OCI-LY3 (cell line): ENCODE measurements at regions not wholly inside any gene's neighbourhood (a gene's known extent, or its start where the extent isn't known, plus 50 kb on each side); places are given as distances from the start of the nearest gene placed in this dataset.

Source experiments
- H2AFZ ChIP-seq: fragments of 200-600, 300-600 bp; shearing (Covaris generic); 2 replicates; pipeline ENCODE4 v1.6.0; 2014; ENCODE audit warnings: antibody characterized with exemption, low read depth, low read length
- H3K27ac ChIP-seq: fragments of 200-600, 300-600 bp; sonication (generic); 2 replicates; pipeline ENCODE4 v1.5.1; 2014; ENCODE audit warnings: mild to moderate bottlenecking, low read length, moderate library complexity, mixed read lengths
- H3K27me3 ChIP-seq: fragments of 200-600, 300-600 bp; sonication (generic); 2 replicates; pipeline ENCODE4 v1.6.1; 2014; ENCODE audit warnings: low read depth, low read length, mixed read lengths
- H3K36me3 ChIP-seq: fragments of 200-600, 300-600 bp; sonication (generic); replicated peaks from 2 replicates; pipeline ENCODE3; 2014; ENCODE audit warnings: low read depth, low read length, mixed read lengths
- H3K4me1 ChIP-seq: fragments of 300-600, 200-600 bp; sonication (generic); 2 replicates; pipeline ENCODE4 v1.6.1; 2014; ENCODE audit warnings: low read length, mixed read lengths
- H3K4me2 ChIP-seq: fragments of 200-600, 300-600 bp; sonication (generic); 2 replicates; pipeline ENCODE4 v1.6.1; 2014; ENCODE audit warnings: low read length, mixed read lengths
- H3K4me3 ChIP-seq: fragments of 300-600, 200-600 bp; sonication (generic); 2 replicates; pipeline ENCODE4 v1.5.1; 2014; ENCODE audit warnings: antibody characterized with exemption, mild to moderate bottlenecking, low read length, moderate library complexity
- H3K79me2 ChIP-seq: fragments of 300-600, 200-600 bp; shearing (Covaris generic); 2 replicates; pipeline ENCODE4 v1.6.1; 2014; ENCODE audit warnings: mild to moderate bottlenecking, low read length, mixed read lengths
- H3K9ac ChIP-seq: fragments of 300-600, 200-600 bp; shearing (Covaris generic); 2 replicates; pipeline ENCODE4 v1.6.0; 2014; ENCODE audit warnings: mild to moderate bottlenecking, low read length, moderate library complexity
- H3K9me3 ChIP-seq: fragments of 200-600, 300-600 bp; shearing (Covaris generic); 2 replicates; pipeline ENCODE4 v1.6.1; 2014; ENCODE audit warnings: low read length, mixed read lengths; ENCODE audit not compliant: insufficient read depth
- H4K20me1 ChIP-seq: fragments of 200-600, 300-600 bp; sonication (generic); 2 replicates; pipeline ENCODE4 v1.6.1; 2016; ENCODE audit warnings: low read length, mixed read lengths; ENCODE audit not compliant: insufficient read depth
- EZH2phosphoT487 ChIP-seq: fragments of 200-600 bp; shearing (Covaris generic); IDR thresholded peaks from 2 replicates; pipeline ENCODE4 v1.6.1; 2018; ENCODE audit warnings: antibody characterized with exemption, mixed run types, low read depth
- TF ChIP-seq, protein P1 (sequence below): fragments of 200-600, 300-600 bp; sonication (generic); IDR thresholded peaks from 2 replicates; pipeline ENCODE4 v1.5.1; 2014; ENCODE audit warnings: antibody characterized with exemption, low read length, low read depth

DNA sequence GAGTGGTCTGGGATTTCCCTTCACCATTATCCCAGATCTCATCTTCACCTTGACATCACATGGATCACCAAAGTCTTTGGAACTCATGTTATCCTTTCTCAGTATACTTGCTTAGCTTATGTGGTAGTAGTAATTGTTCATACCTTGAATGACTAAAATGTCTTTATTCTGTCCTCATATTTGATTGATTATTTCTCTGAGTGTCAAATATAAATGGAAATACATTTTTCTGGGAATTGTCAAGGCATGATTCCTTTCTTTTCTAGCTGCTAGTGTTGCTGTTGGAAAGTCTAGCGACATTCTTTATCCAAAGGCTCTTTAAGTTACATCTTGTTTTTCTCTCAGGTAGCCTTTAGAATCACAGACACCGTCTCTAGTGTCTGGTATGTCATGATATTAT lies 334.4 kb downstream of the CMPK2 start:
- H3K4me1 ChIP-seq, result no peaks in the 10 kb centered on the region
- H3K36me3 ChIP-seq, result no peaks in the 10 kb centered on the region
- no peak overlapping the region for H3K4me3 ChIP-seq
- no peaks in the 10 kb centered on the region for H4K20me1 ChIP-seq
- no peak overlapping the region for H2AFZ ChIP-seq
- H3K4me2 ChIP-seq, result no peak overlapping the region
- H3K27me3 ChIP-seq, result no peaks in the 10 kb centered on the region
- no peak overlapping the region for H3K9ac ChIP-seq
- H3K27ac ChIP-seq, result no peak overlapping the region
- TF ChIP-seq, protein P1, sequence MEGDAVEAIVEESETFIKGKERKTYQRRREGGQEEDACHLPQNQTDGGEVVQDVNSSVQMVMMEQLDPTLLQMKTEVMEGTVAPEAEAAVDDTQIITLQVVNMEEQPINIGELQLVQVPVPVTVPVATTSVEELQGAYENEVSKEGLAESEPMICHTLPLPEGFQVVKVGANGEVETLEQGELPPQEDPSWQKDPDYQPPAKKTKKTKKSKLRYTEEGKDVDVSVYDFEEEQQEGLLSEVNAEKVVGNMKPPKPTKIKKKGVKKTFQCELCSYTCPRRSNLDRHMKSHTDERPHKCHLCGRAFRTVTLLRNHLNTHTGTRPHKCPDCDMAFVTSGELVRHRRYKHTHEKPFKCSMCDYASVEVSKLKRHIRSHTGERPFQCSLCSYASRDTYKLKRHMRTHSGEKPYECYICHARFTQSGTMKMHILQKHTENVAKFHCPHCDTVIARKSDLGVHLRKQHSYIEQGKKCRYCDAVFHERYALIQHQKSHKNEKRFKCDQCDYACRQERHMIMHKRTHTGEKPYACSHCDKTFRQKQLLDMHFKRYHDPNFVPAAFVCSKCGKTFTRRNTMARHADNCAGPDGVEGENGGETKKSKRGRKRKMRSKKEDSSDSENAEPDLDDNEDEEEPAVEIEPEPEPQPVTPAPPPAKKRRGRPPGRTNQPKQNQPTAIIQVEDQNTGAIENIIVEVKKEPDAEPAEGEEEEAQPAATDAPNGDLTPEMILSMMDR, result no peak
- TF ChIP-seq EZH2phosphoT487, result no peak
- H3K79me2 ChIP-seq, result no peaks in the 10 kb centered on the region
- H3K9me3 ChIP-seq, result no peaks in the 10 kb centered on the region

DNA sequence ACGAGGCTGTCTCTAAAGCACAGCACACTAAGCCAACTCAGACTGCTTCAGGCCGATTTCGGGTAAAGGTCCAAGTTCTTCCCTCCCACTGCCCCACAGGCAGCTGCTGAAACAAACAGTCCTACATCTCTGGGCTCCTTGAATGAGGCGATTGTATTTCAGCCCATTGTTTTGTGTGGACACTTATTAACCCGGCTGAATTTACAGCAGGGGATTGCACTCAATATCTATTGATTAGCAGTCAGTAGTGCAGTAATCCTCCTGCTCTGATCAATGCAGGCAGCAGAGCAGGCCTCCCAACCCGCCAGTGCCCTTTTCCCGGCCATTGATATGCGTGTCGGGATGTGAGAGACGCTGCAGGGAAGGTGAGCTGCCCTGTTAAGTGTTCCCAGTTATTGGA lies 330.1 kb downstream of the CMPK2 start:
- Histone ChIP-seq H3K4me1 (no peaks in the 10 kb centered on the region), H3K27me3 (no peaks in the 10 kb centered on the region), H3K27ac (no peak overlapping the region), H4K20me1 (no peaks in the 10 kb centered on the region), H3K79me2 (no peaks in the 10 kb centered on the region), H2AFZ (no peak overlapping the region), H3K9ac (no peak overlapping the region), H3K4me2 (no peak overlapping the region), H3K9me3 (no peaks in the 10 kb centered on the region), H3K36me3 (no peaks in the 10 kb centered on the region), H3K4me3 (no peak overlapping the region)
- TF ChIP-seq EZH2phosphoT487, result no peak
- TF ChIP-seq, protein P1, result no peak

DNA sequence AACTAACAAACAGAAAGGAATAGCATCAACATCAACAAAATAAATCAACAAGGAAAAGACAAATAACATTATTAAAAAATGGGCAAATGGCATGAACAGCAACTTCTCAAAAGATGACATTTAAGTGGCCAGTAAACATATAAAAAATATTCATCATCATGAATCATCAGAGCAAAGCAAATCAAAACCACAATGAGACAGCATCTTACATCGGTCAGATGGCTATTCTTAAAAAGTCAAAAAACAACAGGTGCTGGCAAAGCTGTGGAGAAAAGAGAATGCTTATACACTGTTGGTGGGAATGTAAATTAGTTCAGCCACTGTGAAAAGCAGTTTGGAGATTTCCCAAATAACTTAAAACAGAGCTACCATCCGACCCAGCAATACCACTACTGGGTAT lies 327.1 kb downstream of the CMPK2 start:
- Histone ChIP-seq H4K20me1 (no peaks in the 10 kb centered on the region), H3K36me3 (no peaks in the 10 kb centered on the region), H3K9ac (no peak overlapping the region), H3K27me3 (no peaks in the 10 kb centered on the region), H3K27ac (no peak overlapping the region), H3K4me1 (no peaks in the 10 kb centered on the region), H3K4me3 (no peak overlapping the region), H3K9me3 (no peaks in the 10 kb centered on the region), H3K79me2 (no peaks in the 10 kb centered on the region), H2AFZ (no peak overlapping the region), H3K4me2 (no peak overlapping the region)
- no peak for TF ChIP-seq EZH2phosphoT487
- TF ChIP-seq, protein P1, result no peak

DNA sequence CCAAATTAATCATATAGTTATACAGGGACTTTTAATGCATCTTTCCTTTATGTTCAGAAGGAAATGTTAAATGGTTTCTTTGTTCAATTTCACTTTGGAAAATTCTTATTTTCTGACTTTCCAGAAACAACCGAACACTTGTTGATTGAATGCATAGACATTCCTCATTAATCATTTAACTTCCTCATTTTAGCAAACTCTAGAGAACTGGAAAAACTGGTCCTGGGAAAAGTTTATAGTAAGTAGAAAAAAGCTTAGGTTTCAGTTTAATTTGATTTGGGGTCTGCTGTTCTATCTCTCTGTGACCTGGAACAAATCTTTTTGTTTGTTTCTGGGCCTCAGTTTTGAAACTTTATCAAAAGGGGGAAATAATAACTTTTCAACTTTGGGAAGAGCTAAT lies 320.4 kb downstream of the CMPK2 start:
- Histone ChIP-seq H3K79me2 (no peaks in the 10 kb centered on the region), H3K4me1 (no peaks in the 10 kb centered on the region), H4K20me1 (no peaks in the 10 kb centered on the region), H3K27me3 (no peaks in the 10 kb centered on the region), H3K36me3 (no peaks in the 10 kb centered on the region), H3K27ac (no peak overlapping the region), H3K9me3 (no peaks in the 10 kb centered on the region), H2AFZ (no peak overlapping the region), H3K4me3 (no peak overlapping the region), H3K4me2 (no peak overlapping the region), H3K9ac (no peak overlapping the region)
- TF ChIP-seq EZH2phosphoT487, result no peak
- TF ChIP-seq, protein P1, result no peak
